Panc1 (cell line): ENCODE measurements at regions not wholly inside any gene's neighbourhood (a gene's known extent, or its start where the extent isn't known, plus 50 kb on each side); places are given as distances from the start of the nearest gene placed in this dataset.

Experiments used
- ATAC-seq: fragments of 200-7000 bp; cut with Tn5 transposase; 2 replicates; pipeline ENCODE4 v1.9.1; 2020; ENCODE audit warnings: mild to moderate bottlenecking, moderate library complexity
- BruUV-seq: library from RNA; stranded (reverse); fragments of 400-500 nt; replicated peaks from 2 replicates; lab custom pipeline; 2021; lab: Mats Ljungman, UMichigan
- CTCF ChIA-PET: fragments of 300-600 bp; sonication (Branson Sonifier 250); formaldehyde crosslinking; loops from one replicate; lab custom pipeline; 2022; ENCODE audit warnings: antibody characterized with exemption; lab: Charles Lee
- POLR2A ChIA-PET: fragments of 300-600 bp; sonication (Branson Sonifier 250); formaldehyde crosslinking; loops from one replicate; lab custom pipeline; 2022; ENCODE audit warnings: antibody characterized with exemption; lab: Charles Lee
- DNase-seq: peaks from one replicate; pipeline ENCODE4 v3.0.0-alpha.2; 2010; ENCODE audit warnings: low read depth, low spot score
- H3K27ac ChIP-seq: 2 replicates; pipeline ENCODE4 v1.5.1; 2011; ENCODE audit warnings: mild to moderate bottlenecking, low read length, inconsistent platforms
- H3K27me3 ChIP-seq: fragments of 200-500 bp; sonication (Bioruptor generic); 2 replicates; pipeline ENCODE4 v1.6.0; 2014; ENCODE audit warnings: low read length, inconsistent platforms; ENCODE audit not compliant: control insufficient read depth, insufficient read depth
- H3K36me3 ChIP-seq: fragments of 200-500 bp; sonication (Bioruptor generic); 2 replicates; pipeline ENCODE4 v1.5.1; 2014; ENCODE audit warnings: inconsistent platforms, mild to moderate bottlenecking, low read length, moderate library complexity; ENCODE audit not compliant: control insufficient read depth, insufficient read depth
- H3K4me1 ChIP-seq: 2 replicates; pipeline ENCODE4 v1.5.1; 2011; ENCODE audit warnings: inconsistent platforms, mild to moderate bottlenecking, low read length, moderate library complexity; ENCODE audit not compliant: control insufficient read depth, insufficient read depth
- H3K4me3 ChIP-seq, 2 experiments: 2 replicates each; pipeline ENCODE4 v1.5.1; 2011 to 2012; ENCODE audit warnings: low read depth in 2 of 2, low read length in 2 of 2, mild to moderate bottlenecking in 2 of 2, inconsistent platforms in 1 of 2, moderate library complexity in 1 of 2
- H3K9me3 ChIP-seq: fragments of 200-500 bp; sonication (Bioruptor generic); 2 replicates; pipeline ENCODE4 v1.5.1; 2014; ENCODE audit warnings: low read depth, mild to moderate bottlenecking, inconsistent platforms, low read length, moderate library complexity; ENCODE audit not compliant: control insufficient read depth, insufficient read depth
- POLR2AphosphoS5 ChIP-seq: IDR thresholded peaks from 2 replicates; pipeline ENCODE4 v1.6.1; 2012; ENCODE audit warnings: mild to moderate bottlenecking, low read depth, low read length, moderate library complexity
- SIN3A ChIP-seq: IDR thresholded peaks from 2 replicates; pipeline ENCODE4 v1.6.1; 2012; ENCODE audit warnings: low read depth, mild to moderate bottlenecking, low read length, moderate library complexity, borderline replicate concordance; ENCODE audit not compliant: insufficient read depth
- TCF7L2 ChIP-seq: IDR thresholded peaks from 2 replicates; pipeline ENCODE4 v1.6.1; 2011; ENCODE audit warnings: mild to moderate bottlenecking, low read depth, low read length, inconsistent platforms
- in situ Hi-C: cut with HindIII; loops from 2 replicates; pipeline ENCODE4 v1.10.0; 2016; ENCODE audit warnings: low sequenced_read_pairs, low pct_unique_long_range_greater_than_20kb
- intact Hi-C: fragments of 100-400 bp; cut with micrococcal nuclease; formaldehyde crosslinking; loops from one replicate; pipeline ENCODE4 v1.10.0; 2022; ENCODE audit not compliant: unreplicated experiment
- TF ChIP-seq, protein P1 (sequence below), 2 experiments: IDR thresholded peaks; 2 replicates each; pipeline ENCODE4 v1.6.1; 2011 to 2012; ENCODE audit warnings: low read depth in 2 of 2, control low read depth in 1 of 2, low read length in 1 of 2, mild to moderate bottlenecking in 1 of 2, moderate library complexity in 1 of 2; ENCODE audit not compliant: insufficient read depth in 1 of 2
- TF ChIP-seq, protein P2 (sequence below): fragments of 450-650 bp; IDR thresholded peaks from 2 replicates; pipeline ENCODE4 v1.5.1; 2017; ENCODE audit warnings: mild to moderate bottlenecking

DNA sequence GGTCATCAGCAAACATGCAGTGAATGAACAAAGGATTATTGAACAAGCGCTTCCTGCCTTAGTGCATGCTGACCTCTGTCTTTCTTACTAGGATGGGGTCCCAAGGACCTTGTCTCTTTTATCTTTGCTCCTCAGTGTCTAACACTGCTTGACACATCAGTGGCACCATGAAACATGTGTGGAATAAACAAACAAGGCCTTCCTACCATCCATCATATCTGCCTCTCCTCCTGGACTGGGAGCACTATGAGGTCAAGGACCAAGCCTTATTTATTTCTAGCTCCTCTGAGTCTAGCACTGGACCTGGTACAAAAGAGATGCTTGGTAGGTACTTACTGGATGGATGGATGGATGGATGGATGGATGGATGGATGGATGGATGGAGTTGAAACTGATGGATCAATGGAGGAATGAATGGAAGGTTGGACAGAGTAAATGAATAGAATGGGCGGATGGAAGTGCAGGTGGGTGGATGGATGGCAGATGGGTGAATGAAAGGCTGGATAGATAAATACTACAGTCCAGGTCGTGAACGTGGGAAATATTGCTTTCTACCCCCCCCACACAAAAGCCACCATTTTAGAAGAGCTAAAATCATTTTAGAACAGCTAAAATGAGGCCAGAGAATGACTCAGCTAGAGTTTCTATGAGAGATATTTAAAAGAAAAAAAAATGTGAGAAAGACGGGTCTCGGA lies 104.1 kb upstream of the PTPN1 start:
- Histone ChIP-seq H3K4me3 (no peak overlapping the region), H3K36me3 (no peaks in the 10 kb centered on the region), H3K27me3 (no peaks in the 10 kb centered on the region), H3K27ac (no peak overlapping the region), H3K9me3 (no peaks in the 10 kb centered on the region), H3K4me1 (no peaks in the 10 kb centered on the region)
- intact Hi-C loops = no loop called here
- TF ChIP-seq POLR2AphosphoS5 (no peak), TCF7L2 (no peak), SIN3A (no peak)
- TF ChIP-seq, protein P1, sequence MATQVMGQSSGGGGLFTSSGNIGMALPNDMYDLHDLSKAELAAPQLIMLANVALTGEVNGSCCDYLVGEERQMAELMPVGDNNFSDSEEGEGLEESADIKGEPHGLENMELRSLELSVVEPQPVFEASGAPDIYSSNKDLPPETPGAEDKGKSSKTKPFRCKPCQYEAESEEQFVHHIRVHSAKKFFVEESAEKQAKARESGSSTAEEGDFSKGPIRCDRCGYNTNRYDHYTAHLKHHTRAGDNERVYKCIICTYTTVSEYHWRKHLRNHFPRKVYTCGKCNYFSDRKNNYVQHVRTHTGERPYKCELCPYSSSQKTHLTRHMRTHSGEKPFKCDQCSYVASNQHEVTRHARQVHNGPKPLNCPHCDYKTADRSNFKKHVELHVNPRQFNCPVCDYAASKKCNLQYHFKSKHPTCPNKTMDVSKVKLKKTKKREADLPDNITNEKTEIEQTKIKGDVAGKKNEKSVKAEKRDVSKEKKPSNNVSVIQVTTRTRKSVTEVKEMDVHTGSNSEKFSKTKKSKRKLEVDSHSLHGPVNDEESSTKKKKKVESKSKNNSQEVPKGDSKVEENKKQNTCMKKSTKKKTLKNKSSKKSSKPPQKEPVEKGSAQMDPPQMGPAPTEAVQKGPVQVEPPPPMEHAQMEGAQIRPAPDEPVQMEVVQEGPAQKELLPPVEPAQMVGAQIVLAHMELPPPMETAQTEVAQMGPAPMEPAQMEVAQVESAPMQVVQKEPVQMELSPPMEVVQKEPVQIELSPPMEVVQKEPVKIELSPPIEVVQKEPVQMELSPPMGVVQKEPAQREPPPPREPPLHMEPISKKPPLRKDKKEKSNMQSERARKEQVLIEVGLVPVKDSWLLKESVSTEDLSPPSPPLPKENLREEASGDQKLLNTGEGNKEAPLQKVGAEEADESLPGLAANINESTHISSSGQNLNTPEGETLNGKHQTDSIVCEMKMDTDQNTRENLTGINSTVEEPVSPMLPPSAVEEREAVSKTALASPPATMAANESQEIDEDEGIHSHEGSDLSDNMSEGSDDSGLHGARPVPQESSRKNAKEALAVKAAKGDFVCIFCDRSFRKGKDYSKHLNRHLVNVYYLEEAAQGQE (IDR thresholded peaks at IDR 0.05; ENCODE audit: insufficient read depth in 1 of 2, low read depth in 2 of 2, low read length in 1 of 2) = no peak
- TF ChIP-seq, protein P2, sequence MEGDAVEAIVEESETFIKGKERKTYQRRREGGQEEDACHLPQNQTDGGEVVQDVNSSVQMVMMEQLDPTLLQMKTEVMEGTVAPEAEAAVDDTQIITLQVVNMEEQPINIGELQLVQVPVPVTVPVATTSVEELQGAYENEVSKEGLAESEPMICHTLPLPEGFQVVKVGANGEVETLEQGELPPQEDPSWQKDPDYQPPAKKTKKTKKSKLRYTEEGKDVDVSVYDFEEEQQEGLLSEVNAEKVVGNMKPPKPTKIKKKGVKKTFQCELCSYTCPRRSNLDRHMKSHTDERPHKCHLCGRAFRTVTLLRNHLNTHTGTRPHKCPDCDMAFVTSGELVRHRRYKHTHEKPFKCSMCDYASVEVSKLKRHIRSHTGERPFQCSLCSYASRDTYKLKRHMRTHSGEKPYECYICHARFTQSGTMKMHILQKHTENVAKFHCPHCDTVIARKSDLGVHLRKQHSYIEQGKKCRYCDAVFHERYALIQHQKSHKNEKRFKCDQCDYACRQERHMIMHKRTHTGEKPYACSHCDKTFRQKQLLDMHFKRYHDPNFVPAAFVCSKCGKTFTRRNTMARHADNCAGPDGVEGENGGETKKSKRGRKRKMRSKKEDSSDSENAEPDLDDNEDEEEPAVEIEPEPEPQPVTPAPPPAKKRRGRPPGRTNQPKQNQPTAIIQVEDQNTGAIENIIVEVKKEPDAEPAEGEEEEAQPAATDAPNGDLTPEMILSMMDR = no peak
- no TSS peak for BruUV-seq
- DNase-seq (no peak), ATAC-seq (no peak)
- in situ Hi-C loops = no loop called here
- ChIA-PET CTCF (no interaction called here), POLR2A (no interaction called here)

DNA sequence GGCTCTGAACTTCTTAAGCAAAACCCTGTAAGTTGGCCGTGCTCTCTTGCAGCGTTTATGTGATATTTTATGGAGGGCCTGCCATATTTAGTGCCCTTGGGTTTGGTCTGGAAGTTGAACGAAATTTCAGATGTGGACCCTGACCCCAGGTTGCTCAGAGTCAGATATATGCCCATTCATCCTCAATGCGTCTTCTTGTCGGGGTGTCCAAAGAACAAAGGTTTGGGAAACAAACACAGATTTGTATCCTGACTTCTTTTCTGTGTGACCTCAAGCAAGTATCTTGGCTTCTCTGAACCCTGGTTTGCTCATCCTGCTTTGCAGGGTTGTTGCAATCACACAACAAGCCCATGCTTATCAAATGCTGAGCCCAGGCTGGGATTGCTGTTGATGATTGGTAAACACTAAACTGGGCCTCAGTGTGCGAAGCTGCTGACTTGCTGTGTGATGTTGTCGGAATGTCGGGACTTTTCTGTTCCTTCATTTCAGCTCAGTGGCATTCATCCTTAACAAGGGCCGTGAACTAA lies 103.5 kb upstream of the PTPN1 start:
- DNase-seq (no peak), ATAC-seq (no peak)
- H3K27ac ChIP-seq = no peak overlapping the region
- H3K36me3 ChIP-seq = no peaks in the 10 kb centered on the region
- no peak overlapping the region for H3K4me3 ChIP-seq
- no peak for TF ChIP-seq SIN3A
- TF ChIP-seq TCF7L2 = no peak
- no peak for TF ChIP-seq POLR2AphosphoS5
- TF ChIP-seq, protein P1 (IDR thresholded peaks at IDR 0.05; ENCODE audit: insufficient read depth in 1 of 2, low read depth in 2 of 2, low read length in 1 of 2) = no peak
- TF ChIP-seq, protein P2 = no peak
- intact Hi-C loops (no loop called here), in situ Hi-C loops (no loop called here)
- ChIA-PET CTCF (no interaction called here), POLR2A (no interaction called here)
- BruUV-seq = no TSS peak
- H3K4me1 ChIP-seq = no peaks in the 10 kb centered on the region
- H3K27me3 ChIP-seq = no peaks in the 10 kb centered on the region
- H3K9me3 ChIP-seq = no peaks in the 10 kb centered on the region
